ENCODE measurements at regions not wholly inside any gene's neighbourhood (a gene's known extent, or its start where the extent isn't known, plus 50 kb on each side); places are given as distances from the start of the nearest gene placed in this dataset.

GRCh38 chr5:135214897-135215616, 181.0 kb upstream of the PITX1 start:
- DNase-seq (ENCODE audit: extremely low read depth, insufficient read length): no peak
- no peak for TF ChIP-seq CTCF (IDR thresholded peaks at IDR 0.05; ENCODE audit: insufficient read depth, low read length, poor library complexity, severe bottlenecking)
- Histone ChIP-seq H3K36me3 (ENCODE audit: control insufficient read depth, insufficient read depth, low read length) (no peaks in the 10 kb centered on the region), H3K4me3 (replicated peaks; ENCODE audit: low read depth, low read length) (no peak overlapping the region), H3K27me3 (replicated peaks; ENCODE audit: control insufficient read depth, insufficient read depth, low read length) (peaks cover 1% of the 10 kb centered on the region)

- no peak for TF ChIP-seq CTCF (IDR thresholded peaks at IDR 0.05; ENCODE audit: insufficient read depth, low read length, poor library complexity, severe bottlenecking)
- H3K4me3 ChIP-seq (replicated peaks; ENCODE audit: low read depth, low read length): no peak overlapping the region
- no peak for DNase-seq (ENCODE audit: extremely low read depth, insufficient read length)
- no peaks in the 10 kb centered on the region for H3K36me3 ChIP-seq (ENCODE audit: control insufficient read depth, insufficient read depth, low read length)
- peaks cover 1% of the 10 kb centered on the region for H3K27me3 ChIP-seq (replicated peaks; ENCODE audit: control insufficient read depth, insufficient read depth, low read length)
These were observed 179.6 kb upstream of the PITX1 start for GRCh38 chr5:135213466-135214239.

- no peak for DNase-seq (ENCODE audit: extremely low read depth, insufficient read length)
- Histone ChIP-seq H3K4me3 (replicated peaks; ENCODE audit: low read depth, low read length) (no peak overlapping the region), H3K27me3 (replicated peaks; ENCODE audit: control insufficient read depth, insufficient read depth, low read length) (peaks cover 1% of the 10 kb centered on the region), H3K36me3 (ENCODE audit: control insufficient read depth, insufficient read depth, low read length) (no peaks in the 10 kb centered on the region)
- TF ChIP-seq CTCF (IDR thresholded peaks at IDR 0.05; ENCODE audit: insufficient read depth, low read length, poor library complexity, severe bottlenecking): no peak
These were observed 179.0 kb upstream of the PITX1 start for GRCh38 chr5:135213027-135213386.

GRCh38 chr5:135212361-135213026, 178.5 kb upstream of the PITX1 start:
- Histone ChIP-seq H3K27me3 (replicated peaks; ENCODE audit: control insufficient read depth, insufficient read depth, low read length) (peaks cover 1% of the 10 kb centered on the region), H3K36me3 (ENCODE audit: control insufficient read depth, insufficient read depth, low read length) (no peaks in the 10 kb centered on the region), H3K4me3 (replicated peaks; ENCODE audit: low read depth, low read length) (no peak overlapping the region)
- TF ChIP-seq CTCF (IDR thresholded peaks at IDR 0.05; ENCODE audit: insufficient read depth, low read length, poor library complexity, severe bottlenecking): no peak
- DNase-seq (ENCODE audit: extremely low read depth, insufficient read length): no peak

- no peak for TF ChIP-seq CTCF (IDR thresholded peaks at IDR 0.05; ENCODE audit: insufficient read depth, low read length, poor library complexity, severe bottlenecking)
- H3K4me3 ChIP-seq (replicated peaks; ENCODE audit: low read depth, low read length): no peak overlapping the region
- H3K27me3 ChIP-seq (replicated peaks; ENCODE audit: control insufficient read depth, insufficient read depth, low read length): peaks cover 1% of the 10 kb centered on the region
- no peak for DNase-seq (ENCODE audit: extremely low read depth, insufficient read length)
- H3K36me3 ChIP-seq (ENCODE audit: control insufficient read depth, insufficient read depth, low read length): no peaks in the 10 kb centered on the region
These were observed 177.8 kb upstream of the PITX1 start for GRCh38 chr5:135211791-135212190.

Measured in GM06990 (cell line).